Activated naive CD8-positive, alpha-beta T cell treated with anti-CD3 and anti-CD28 coated beads, Interleukin-2, amount 10 ng/mL, durations not matched to agents 7 days and 5 days (primary cell): ENCODE measurements at regions not wholly inside any gene's neighbourhood (a gene's known extent, or its start where the extent isn't known, plus 50 kb on each side); places are given as distances from the start of the nearest gene placed in this dataset.
"Not testable (repeated sequence)": the region's sequence is repeated elsewhere in the genome, so short reads cannot be mapped to it uniquely, and the experiment has no call there.

ENCODE experiments used
- ATAC-seq: fragments of 150-1000 bp; cut with Tn5 transposase; one replicate; pipeline ENCODE4 v1.10.0; 2021; ENCODE audit warnings: low read depth, moderate library complexity
- POLR2A ChIA-PET: fragments of 350-600 bp; sonication (Branson Sonifier 250); formaldehyde crosslinking; loops from one replicate; lab custom pipeline; 2021; ENCODE audit warnings: antibody characterized with exemption; lab: Charles Lee
- DNase-seq: peaks from one replicate; pipeline ENCODE4 v3.0.0; 2021
- H3K27ac Mint-ChIP-seq: one replicate; pipeline ENCODE4 v1.8.0; 2022; ENCODE audit warnings: mild to moderate bottlenecking, mixed read lengths
- H3K27me3 Mint-ChIP-seq: one replicate; pipeline ENCODE4 v1.8.0; 2022; ENCODE audit warnings: mild to moderate bottlenecking, moderate library complexity, mixed read lengths
- H3K36me3 Mint-ChIP-seq: one replicate; pipeline ENCODE4 v1.8.0; 2021; ENCODE audit warnings: mild to moderate bottlenecking, mixed read lengths
- H3K4me1 Mint-ChIP-seq: one replicate; pipeline ENCODE4 v1.8.0; 2021; ENCODE audit warnings: mixed read lengths
- H3K4me3 Mint-ChIP-seq: one replicate; pipeline ENCODE4 v1.8.0; 2022; ENCODE audit warnings: mild to moderate bottlenecking, moderate library complexity, mixed read lengths
- H3K9me3 Mint-ChIP-seq: one replicate; pipeline ENCODE4 v1.8.0; 2021; ENCODE audit warnings: mixed read lengths

GRCh38 chr5:126014676-126015075, 408.5 kb upstream of the GRAMD2B start:
- ATAC-seq (no peak), DNase-seq (no peak)
- Mint-ChIP-seq H3K4me3 (no peak overlapping the region), H3K4me1 (no peaks in the 10 kb centered on the region), H3K27me3 (no peaks in the 10 kb centered on the region), H3K27ac (no peak overlapping the region), H3K9me3 (peaks cover 3% of the 10 kb centered on the region), H3K36me3 (no peaks in the 10 kb centered on the region)
- POLR2A ChIA-PET, result no interaction called here

GRCh38 chr5:126015235-126016181, 407.7 kb upstream of the GRAMD2B start:
- no peaks in the 10 kb centered on the region for H3K27me3 Mint-ChIP-seq
- DNase-seq (no peak), ATAC-seq (no peak)
- H3K4me1 Mint-ChIP-seq, result no peaks in the 10 kb centered on the region
- POLR2A ChIA-PET, result no interaction called here
- H3K9me3 Mint-ChIP-seq, result peaks cover 3% of the 10 kb centered on the region
- H3K27ac Mint-ChIP-seq, result no peak overlapping the region
- H3K36me3 Mint-ChIP-seq, result no peaks in the 10 kb centered on the region
- no peak overlapping the region for H3K4me3 Mint-ChIP-seq

- DNase-seq, result no peak
- no peaks in the 10 kb centered on the region for H3K27me3 Mint-ChIP-seq
- H3K9me3 Mint-ChIP-seq, result peaks cover 3% of the 10 kb centered on the region
- H3K4me3 Mint-ChIP-seq, result no peak overlapping the region
- H3K27ac Mint-ChIP-seq, result no peak overlapping the region
- ATAC-seq, result no peak
- H3K36me3 Mint-ChIP-seq, result no peaks in the 10 kb centered on the region
- POLR2A ChIA-PET, result no interaction called here
- no peaks in the 10 kb centered on the region for H3K4me1 Mint-ChIP-seq
Observed at GRCh38 chr5:126016256-126016655, 407.0 kb upstream of the GRAMD2B start.

GRCh38 chr5:126017096-126017495, 406.1 kb upstream of the GRAMD2B start:
- Mint-ChIP-seq H3K4me3 (no peak overlapping the region), H3K4me1 (no peaks in the 10 kb centered on the region), H3K36me3 (no peaks in the 10 kb centered on the region), H3K27ac (no peak overlapping the region), H3K9me3 (peaks cover 3% of the 10 kb centered on the region), H3K27me3 (no peaks in the 10 kb centered on the region)
- POLR2A ChIA-PET, result no interaction called here
- ATAC-seq, result no peak
- DNase-seq, result no peak

- Mint-ChIP-seq H3K27me3 (no peaks in the 10 kb centered on the region), H3K4me3 (no peak overlapping the region), H3K27ac (no peak overlapping the region), H3K9me3 (no peaks in the 10 kb centered on the region), H3K36me3 (no peaks in the 10 kb centered on the region), H3K4me1 (no peaks in the 10 kb centered on the region)
- POLR2A ChIA-PET, result no interaction called here
- no peak for DNase-seq
- ATAC-seq, result no peak
Observed at GRCh38 chr5:126020770-126021169, 402.4 kb upstream of the GRAMD2B start.

- Mint-ChIP-seq H3K27me3 (no peaks in the 10 kb centered on the region), H3K9me3 (peaks cover 9% of the 10 kb centered on the region), H3K27ac (no peak overlapping the region), H3K4me1 (no peaks in the 10 kb centered on the region), H3K4me3 (no peak overlapping the region), H3K36me3 (no peaks in the 10 kb centered on the region)
- no peak for ATAC-seq
- POLR2A ChIA-PET, result no interaction called here
- no peak for DNase-seq
Observed at GRCh38 chr5:126023994-126024441, 399.2 kb upstream of the GRAMD2B start.

- POLR2A ChIA-PET, result no interaction called here
- Mint-ChIP-seq H3K36me3 (no peaks in the 10 kb centered on the region), H3K4me3 (no peak overlapping the region), H3K27me3 (no peaks in the 10 kb centered on the region), H3K9me3 (peaks cover 15% of the 10 kb centered on the region), H3K4me1 (no peaks in the 10 kb centered on the region), H3K27ac (no peak overlapping the region)
- DNase-seq (no peak), ATAC-seq (no peak)
Observed at GRCh38 chr5:126027149-126027548, 396.1 kb upstream of the GRAMD2B start.

- H3K27me3 Mint-ChIP-seq, result no peaks in the 10 kb centered on the region
- peaks cover 15% of the 10 kb centered on the region for H3K9me3 Mint-ChIP-seq
- DNase-seq (no peak), ATAC-seq (no peak)
- no peaks in the 10 kb centered on the region for H3K36me3 Mint-ChIP-seq
- H3K4me1 Mint-ChIP-seq, result no peaks in the 10 kb centered on the region
- POLR2A ChIA-PET, result no interaction called here
- H3K27ac Mint-ChIP-seq, result no peak overlapping the region
- no peak overlapping the region for H3K4me3 Mint-ChIP-seq
Observed at GRCh38 chr5:126027652-126028051, 395.6 kb upstream of the GRAMD2B start.

- no peak for ATAC-seq
- H3K27ac Mint-ChIP-seq, result no peak overlapping the region
- no peak overlapping the region for H3K4me3 Mint-ChIP-seq
- POLR2A ChIA-PET, result no interaction called here
- DNase-seq, result no peak
- no peaks in the 10 kb centered on the region for H3K27me3 Mint-ChIP-seq
- no peaks in the 10 kb centered on the region for H3K36me3 Mint-ChIP-seq
- peaks cover 15% of the 10 kb centered on the region for H3K9me3 Mint-ChIP-seq
- no peaks in the 10 kb centered on the region for H3K4me1 Mint-ChIP-seq
Observed at GRCh38 chr5:126028336-126028735, 394.9 kb upstream of the GRAMD2B start.

GRCh38 chr5:126029282-126029681, 393.9 kb upstream of the GRAMD2B start:
- ATAC-seq, H3K36me3 Mint-ChIP-seq, DNase-seq, H3K4me3 Mint-ChIP-seq, H3K4me1 Mint-ChIP-seq, POLR2A ChIA-PET, H3K27ac Mint-ChIP-seq, H3K27me3 Mint-ChIP-seq: not testable (repeated sequence)
- peaks cover 15% of the 10 kb centered on the region for H3K9me3 Mint-ChIP-seq

- H3K36me3 Mint-ChIP-seq, result no peaks in the 10 kb centered on the region
- H3K4me1 Mint-ChIP-seq, result no peaks in the 10 kb centered on the region
- H3K27ac Mint-ChIP-seq, result no peak overlapping the region
- DNase-seq (no peak), ATAC-seq (no peak)
- peaks cover 15% of the 10 kb centered on the region for H3K9me3 Mint-ChIP-seq
- POLR2A ChIA-PET, result no interaction called here
- no peak overlapping the region for H3K4me3 Mint-ChIP-seq
- no peaks in the 10 kb centered on the region for H3K27me3 Mint-ChIP-seq
Observed at GRCh38 chr5:126030698-126031097, 392.5 kb upstream of the GRAMD2B start.

- no peaks in the 10 kb centered on the region for H3K36me3 Mint-ChIP-seq
- no peaks in the 10 kb centered on the region for H3K4me1 Mint-ChIP-seq
- H3K9me3 Mint-ChIP-seq, result peaks cover 10% of the 10 kb centered on the region
- H3K4me3 Mint-ChIP-seq, result no peak overlapping the region
- H3K27me3 Mint-ChIP-seq, result no peaks in the 10 kb centered on the region
- DNase-seq (no peak), ATAC-seq (no peak)
- POLR2A ChIA-PET, result no interaction called here
- no peak overlapping the region for H3K27ac Mint-ChIP-seq
Observed at GRCh38 chr5:126031989-126032716, 391.1 kb upstream of the GRAMD2B start.

GRCh38 chr5:126043688-126044087, 379.5 kb upstream of the GRAMD2B start:
- H3K9me3 Mint-ChIP-seq, result no peaks in the 10 kb centered on the region
- POLR2A ChIA-PET, result no interaction called here
- no peak for DNase-seq
- no peaks in the 10 kb centered on the region for H3K36me3 Mint-ChIP-seq
- no peak overlapping the region for H3K27ac Mint-ChIP-seq
- no peak overlapping the region for H3K4me3 Mint-ChIP-seq
- ATAC-seq, result no peak
- no peaks in the 10 kb centered on the region for H3K27me3 Mint-ChIP-seq
- no peaks in the 10 kb centered on the region for H3K4me1 Mint-ChIP-seq
